ENCODE measurements at regions not wholly inside any gene's neighbourhood (a gene's known extent, or its start where the extent isn't known, plus 50 kb on each side); places are given as distances from the start of the nearest gene placed in this dataset.
"Not testable (repeated sequence)": the region's sequence is repeated elsewhere in the genome, so short reads cannot be mapped to it uniquely, and the experiment has no call there.

- no peak for DNase-seq (ENCODE audit: extremely low read depth in 1 of 11, low read depth in 9 of 11, low spot score in 4 of 11)
Measured at GRCh38 chr13:108084840-108085239, 130.5 kb downstream of the LIG4 start.

- DNase-seq (ENCODE audit: extremely low read depth in 1 of 11, low read depth in 9 of 11, low spot score in 4 of 11), result peak in 2 of 11 donors; percentile 2 to 22
Measured at GRCh38 chr13:108083056-108083455, 132.3 kb downstream of the LIG4 start.

GRCh38 chr13:108082481-108082880 is 132.9 kb downstream of the LIG4 start:
- no peak for DNase-seq (ENCODE audit: extremely low read depth in 1 of 11, low read depth in 9 of 11, low spot score in 4 of 11)

- DNase-seq (ENCODE audit: extremely low read depth in 1 of 11, low read depth in 9 of 11, low spot score in 4 of 11), result no peak
Measured at GRCh38 chr13:108077284-108077683, 138.1 kb downstream of the LIG4 start.

GRCh38 chr13:108074429-108074828 is 140.9 kb downstream of the LIG4 start:
- DNase-seq (ENCODE audit: extremely low read depth in 1 of 11, low read depth in 9 of 11, low spot score in 4 of 11), result not testable (repeated sequence)

- DNase-seq (ENCODE audit: extremely low read depth in 1 of 11, low read depth in 9 of 11, low spot score in 4 of 11), result no peak
Measured at GRCh38 chr13:108070925-108071324, 144.4 kb downstream of the LIG4 start.

GRCh38 chr13:108070491-108070890 is 144.8 kb downstream of the LIG4 start:
- no peak for DNase-seq (ENCODE audit: extremely low read depth in 1 of 11, low read depth in 9 of 11, low spot score in 4 of 11)

GRCh38 chr13:108069521-108070210 is 145.7 kb downstream of the LIG4 start:
- DNase-seq (ENCODE audit: extremely low read depth in 1 of 11, low read depth in 9 of 11, low spot score in 4 of 11), result no peak

- not testable (repeated sequence) for DNase-seq (ENCODE audit: extremely low read depth in 1 of 11, low read depth in 9 of 11, low spot score in 4 of 11)
Measured at GRCh38 chr13:108064372-108064771, 151.0 kb downstream of the LIG4 start.

GRCh38 chr13:108060111-108060510 is 155.2 kb downstream of the LIG4 start:
- no peak for DNase-seq (ENCODE audit: extremely low read depth in 1 of 11, low read depth in 9 of 11, low spot score in 4 of 11)

- DNase-seq (ENCODE audit: extremely low read depth in 1 of 11, low read depth in 9 of 11, low spot score in 4 of 11), result peak in 3 of 11 donors; percentile 9 to 27 (median 24)
Measured at GRCh38 chr13:108056278-108056677, 159.1 kb downstream of the LIG4 start.

GRCh38 chr13:108049211-108049610 is 166.1 kb downstream of the LIG4 start:
- no peak for DNase-seq (ENCODE audit: extremely low read depth in 1 of 11, low read depth in 9 of 11, low spot score in 4 of 11)

GRCh38 chr13:108044954-108045353 is 170.4 kb downstream of the LIG4 start:
- DNase-seq (ENCODE audit: extremely low read depth in 1 of 11, low read depth in 9 of 11, low spot score in 4 of 11), result no peak

GRCh38 chr13:108042866-108043265 is 172.5 kb downstream of the LIG4 start:
- DNase-seq (ENCODE audit: extremely low read depth in 1 of 11, low read depth in 9 of 11, low spot score in 4 of 11), result not testable (repeated sequence)

- no peak for DNase-seq (ENCODE audit: extremely low read depth in 1 of 11, low read depth in 9 of 11, low spot score in 4 of 11)
Measured at GRCh38 chr13:108037348-108037747, 178.0 kb downstream of the LIG4 start.

- DNase-seq (ENCODE audit: extremely low read depth in 1 of 11, low read depth in 9 of 11, low spot score in 4 of 11), result no peak
Measured at GRCh38 chr13:108036411-108036932, 178.9 kb downstream of the LIG4 start.

- DNase-seq (ENCODE audit: extremely low read depth in 1 of 11, low read depth in 9 of 11, low spot score in 4 of 11), result no peak
Measured at GRCh38 chr13:108034909-108035410, 180.4 kb downstream of the LIG4 start.

- no peak for DNase-seq (ENCODE audit: extremely low read depth in 1 of 11, low read depth in 9 of 11, low spot score in 4 of 11)
Measured at GRCh38 chr13:108033800-108034707, 181.3 kb downstream of the LIG4 start.

GRCh38 chr13:108031865-108032264 is 183.5 kb downstream of the LIG4 start:
- DNase-seq (ENCODE audit: extremely low read depth in 1 of 11, low read depth in 9 of 11, low spot score in 4 of 11), result no peak

GRCh38 chr13:108030769-108031168 is 184.6 kb downstream of the LIG4 start:
- no peak for DNase-seq (ENCODE audit: extremely low read depth in 1 of 11, low read depth in 9 of 11, low spot score in 4 of 11)
